HepG2 (cell line): ENCODE measurements at regions not wholly inside any gene's neighbourhood (a gene's known extent, or its start where the extent isn't known, plus 50 kb on each side); places are given as distances from the start of the nearest gene placed in this dataset.

Source experiments
- ATAC-seq: fragments of 200-7000 bp; cut with Tn5 transposase; 3 replicates; pipeline ENCODE4 v1.9.1; 2020; ENCODE audit warnings: mild to moderate bottlenecking, moderate library complexity
- BruUV-seq: library from RNA; stranded (reverse); fragments of 400-500 nt; replicated peaks from 2 replicates; lab custom pipeline; 2021; lab: Mats Ljungman, UMichigan
- CTCF ChIA-PET: fragments of 300-600 bp; formaldehyde crosslinking; extraction: SDS; loops from one replicate; lab custom pipeline; 2021; ENCODE audit warnings: low total read pairs, inconsistent platforms, low intra/inter-chr PET ratio; lab: Yijun Ruan, JAX
- POLR2A ChIA-PET: fragments of 350-600 bp; sonication (Branson Sonifier 250); formaldehyde crosslinking; loops from one replicate; lab custom pipeline; 2020; ENCODE audit warnings: antibody characterized with exemption, inconsistent platforms; lab: Yijun Ruan, JAX
- DNase-seq: peaks from one replicate; pipeline ENCODE4 v3.0.0-alpha.2; 2015; ENCODE audit warnings: low spot score
- FAIRE-seq: peaks from 3 replicates; lab custom pipeline; 2011; peaks lifted over from hg19 to GRCh38; lab: Jason Lieb, UNC
- H2AFZ ChIP-seq: one replicate; pipeline ENCODE4 v1.6.1; 2011; ENCODE audit warnings: low read length, inconsistent platforms
- H3K27ac ChIP-seq: fragments of 300-600 bp; 3 replicates; pipeline ENCODE4 v1.8.0; 2011; ENCODE audit warnings: mixed run types, mild to moderate bottlenecking, mixed read lengths, low read length, inconsistent platforms; ENCODE audit not compliant: insufficient read depth; ENCODE audit errors: extremely low read length
- H3K27me3 ChIP-seq, 2 experiments: fragments of 200-600 bp in 1 of 2; 2 replicates in 1 of 2; 3 replicates in 1 of 2; pipeline versions ENCODE4 v1.6.0 to v1.8.0; 2011; ENCODE audit warnings: low read length in 2 of 2, mild to moderate bottlenecking in 2 of 2, moderate library complexity in 2 of 2, inconsistent platforms in 1 of 2; ENCODE audit not compliant: insufficient read depth in 2 of 2, control insufficient read depth in 1 of 2
- H3K36me3 ChIP-seq, 2 experiments: fragments of 200-600 bp in 1 of 2; replicated peaks in 1 of 2; 2 replicates in 1 of 2; 3 replicates in 1 of 2; pipeline versions ENCODE4 v1.5.1 to v1.8.0; 2011; ENCODE audit warnings: low read length in 2 of 2, inconsistent platforms in 1 of 2; ENCODE audit not compliant: insufficient read depth in 2 of 2, control insufficient read depth in 1 of 2
- H3K4me1 ChIP-seq: 2 replicates; pipeline ENCODE4 v1.5.1; 2012; ENCODE audit warnings: low read length, inconsistent platforms; ENCODE audit not compliant: insufficient read depth
- H3K4me2 ChIP-seq: 2 replicates; pipeline ENCODE4 v1.6.0; 2011; ENCODE audit warnings: low read depth, low read length, inconsistent platforms
- H3K4me3 ChIP-seq, 3 experiments: fragments of 200-600 bp in 1 of 3; sonication (generic), shearing (Covaris generic) in 1 of 3; replicated peaks in 1 of 3; 2 replicates each; pipeline ENCODE4 v1.5.1; 2011 to 2016; ENCODE audit warnings: low read length in 3 of 3, inconsistent platforms in 2 of 3, low read depth in 2 of 3, mild to moderate bottlenecking in 2 of 3, control low read depth in 1 of 3, mixed read lengths in 1 of 3; ENCODE audit not compliant: insufficient read depth in 1 of 3
- H3K79me2 ChIP-seq: one replicate; pipeline ENCODE4 v1.6.1; 2011; ENCODE audit warnings: low read length, inconsistent platforms; ENCODE audit not compliant: insufficient read depth
- H3K9ac ChIP-seq: 2 replicates; pipeline ENCODE4 v1.6.0; 2011; ENCODE audit warnings: mild to moderate bottlenecking, low read depth, low read length, inconsistent platforms; ENCODE audit not compliant: insufficient read depth
- H3K9me3 ChIP-seq: 2 replicates; pipeline ENCODE4 v1.5.1; 2012; ENCODE audit warnings: mild to moderate bottlenecking, low read length
- H4K20me1 ChIP-seq: 2 replicates; pipeline ENCODE4 v1.6.0; 2011; ENCODE audit warnings: inconsistent platforms, mild to moderate bottlenecking, low read length, moderate library complexity; ENCODE audit not compliant: insufficient read depth
- ADNP ChIP-seq: sonication (generic); formaldehyde crosslinking; IDR thresholded peaks from 2 replicates; pipeline ENCODE4 v1.4.0; 2020; ENCODE audit warnings: missing genetic modification reagents
- CREBL2 ChIP-seq: sonication (generic); formaldehyde crosslinking; IDR thresholded peaks from 2 replicates; pipeline ENCODE4 v1.8.1; 2023; ENCODE audit warnings: missing genetic modification reagents, mild to moderate bottlenecking, borderline replicate concordance
- DNMT1 ChIP-seq: sonication (generic); formaldehyde crosslinking; IDR thresholded peaks from 2 replicates; pipeline ENCODE4 v1.5.1; 2020; ENCODE audit warnings: mild to moderate bottlenecking, missing genetic modification reagents
- FOSL1 ChIP-seq: sonication (generic); formaldehyde crosslinking; IDR thresholded peaks from 2 replicates; pipeline ENCODE4 v1.9.0; 2021; ENCODE audit warnings: missing genetic modification reagents, borderline replicate concordance
- GABPB1 ChIP-seq: IDR thresholded peaks from 2 replicates; pipeline ENCODE4 v1.6.1; 2016; ENCODE audit warnings: mild to moderate bottlenecking, missing genetic modification reagents, moderate library complexity, missing compliant biosample characterization
- HCFC1 ChIP-seq: fragments of 150-350 bp; IDR thresholded peaks from 2 replicates; pipeline ENCODE4 v1.6.1; 2014; ENCODE audit warnings: low read depth, low read length
- IRF9 ChIP-seq: sonication (generic); formaldehyde crosslinking; IDR thresholded peaks from 2 replicates; pipeline ENCODE4 v1.8.0; 2022; ENCODE audit warnings: missing genetic modification reagents, mild to moderate bottlenecking, borderline replicate concordance
- KLF9 ChIP-seq: IDR thresholded peaks from 2 replicates; pipeline ENCODE4 v1.6.1; 2016; ENCODE audit warnings: low read depth
- SRSF1 ChIP-seq: fragments of 200-400 bp; formaldehyde crosslinking; optimal IDR thresholded peaks from 2 replicates; pipeline ENCODE3; 2017; ENCODE audit warnings: mild to moderate bottlenecking, low read depth, low read length, moderate library complexity
- STAT5B ChIP-seq: sonication (generic); formaldehyde crosslinking; IDR thresholded peaks from 2 replicates; pipeline ENCODE4 v1.4.0; 2020; ENCODE audit warnings: missing genetic modification reagents
- TEAD2 ChIP-seq: sonication (generic); formaldehyde crosslinking; IDR thresholded peaks from 2 replicates; pipeline ENCODE4 v1.9.0; 2021; ENCODE audit warnings: missing genetic modification reagents
- XRCC5 ChIP-seq: fragments of 200-400 bp; formaldehyde crosslinking; optimal IDR thresholded peaks from 2 replicates; pipeline ENCODE3; 2017; ENCODE audit warnings: mild to moderate bottlenecking, low read length
- YEATS2 ChIP-seq: sonication (generic); formaldehyde crosslinking; IDR thresholded peaks from 2 replicates; pipeline ENCODE4 v1.4.0; 2020; ENCODE audit warnings: missing genetic modification reagents, borderline replicate concordance
- ZNF256 ChIP-seq: sonication (generic); formaldehyde crosslinking; conservative IDR thresholded peaks from 2 replicates; pipeline ENCODE4 v1.4.0; 2020; ENCODE audit warnings: missing genetic modification reagents
- ZNF333 ChIP-seq: sonication (generic); formaldehyde crosslinking; IDR thresholded peaks from 2 replicates; pipeline ENCODE4 v1.4.0; 2020; ENCODE audit warnings: mild to moderate bottlenecking, missing genetic modification reagents, borderline replicate concordance
- ZNF335 ChIP-seq: sonication (generic); formaldehyde crosslinking; IDR thresholded peaks from 2 replicates; pipeline ENCODE4 v1.4.0; 2020; ENCODE audit warnings: missing genetic modification reagents
- ZNF570 ChIP-seq: sonication (generic); formaldehyde crosslinking; IDR thresholded peaks from 2 replicates; pipeline ENCODE4 v1.4.0; 2020; ENCODE audit warnings: mild to moderate bottlenecking, missing genetic modification reagents, borderline replicate concordance
- ZNF577 ChIP-seq: sonication (generic); formaldehyde crosslinking; IDR thresholded peaks from 2 replicates; pipeline ENCODE4 v1.4.0; 2020; ENCODE audit warnings: mild to moderate bottlenecking, low read depth, missing genetic modification reagents, borderline replicate concordance
- ZNF629 ChIP-seq: sonication (generic); formaldehyde crosslinking; conservative IDR thresholded peaks from 2 replicates; pipeline ENCODE4 v1.5.0; 2020; ENCODE audit warnings: missing genetic modification reagents
- WGBS: methylation state at CpG from one replicate; pipeline ENCODE4 v1.1.6; 2017; ENCODE audit warnings: low lambda C conversion rate; 5-methylcytosine and 5-hydroxymethylcytosine counted together
- in situ Hi-C: cut with HindIII; loops from 2 replicates; pipeline ENCODE4 v1.10.0; 2017; ENCODE audit warnings: low pct_unique_long_range_greater_than_20kb; ENCODE audit not compliant: extremely low pct_ligation_motif_present
- intact Hi-C: fragments of 100-400 bp; cut with micrococcal nuclease; formaldehyde crosslinking; loops from one replicate; pipeline ENCODE4 v1.10.0; 2022; ENCODE audit not compliant: unreplicated experiment
- TF ChIP-seq, protein P1 (sequence below), 2 experiments: sonication (generic) in 1 of 2; formaldehyde crosslinking in 1 of 2; IDR thresholded peaks; 2 replicates each; pipeline versions ENCODE4 v1.4.0 to v1.6.1; 2018 to 2020; ENCODE audit warnings: missing genetic modification reagents in 2 of 2, borderline replicate concordance in 1 of 2, low read depth in 1 of 2, mild to moderate bottlenecking in 1 of 2, missing biosample characterization in 1 of 2

DNA sequence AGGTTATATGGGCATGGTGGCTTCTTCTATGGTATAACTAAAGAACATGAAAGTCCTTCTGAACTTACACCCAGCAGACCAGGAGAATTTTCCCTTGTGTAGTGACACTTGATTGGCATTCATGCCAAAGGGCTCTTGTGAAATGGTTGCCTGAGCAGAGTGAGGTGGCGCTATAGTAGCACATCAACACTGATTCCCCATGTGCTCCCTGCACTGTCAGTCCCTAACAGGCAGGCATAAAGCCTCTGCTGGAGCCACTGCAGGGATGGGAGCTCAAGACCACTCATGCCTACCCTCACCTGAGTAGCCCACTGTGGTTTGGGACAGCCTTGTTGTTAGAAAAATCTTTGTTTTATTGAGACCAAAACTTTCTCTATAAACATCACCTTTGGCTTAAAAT lies 92.6 kb upstream of the LIN7C start:
- DNase-seq, result no peak
- Histone ChIP-seq H3K4me2 (no peak overlapping the region), H3K9me3 (no peaks in the 10 kb centered on the region), H3K79me2 (no peaks in the 10 kb centered on the region), H3K27me3 (no peaks in the 10 kb centered on the region), H3K36me3 (no peaks in the 10 kb centered on the region), H4K20me1 (no peaks in the 10 kb centered on the region), H3K27ac (no peak overlapping the region), H3K9ac (no peak overlapping the region), H2AFZ (no peak overlapping the region), H3K4me3 (no peak overlapping the region), H3K4me1 (no peaks in the 10 kb centered on the region)
- in situ Hi-C loops (no loop called here), intact Hi-C loops (no loop called here)
- ChIA-PET POLR2A (no interaction called here), CTCF (no interaction called here)
- no CpG with 5 or more reads among the region's 1 CpG for WGBS
- BruUV-seq, result no TSS peak
- ATAC-seq, result no peak
- TF ChIP-seq STAT5B (CRISPR knock-in tag), result no peak
- TF ChIP-seq ZNF335 (CRISPR knock-in tag), result no peak
- no peak for TF ChIP-seq XRCC5
- no peak for TF ChIP-seq FOSL1 (CRISPR knock-in tag)
- no peak for TF ChIP-seq TEAD2
- TF ChIP-seq YEATS2 (CRISPR knock-in tag), result no peak
- TF ChIP-seq ZNF256 (CRISPR knock-in tag), result no peak
- TF ChIP-seq SRSF1, result no peak
- TF ChIP-seq ZNF570 (CRISPR knock-in tag), result no peak
- no peak for TF ChIP-seq ADNP (CRISPR knock-in tag)
- TF ChIP-seq CREBL2 (CRISPR knock-in tag), result no peak
- TF ChIP-seq GABPB1, result no peak
- no peak for TF ChIP-seq ZNF629 (CRISPR knock-in tag)
- no peak for TF ChIP-seq ZNF333 (CRISPR knock-in tag)
- no peak for TF ChIP-seq KLF9 (CRISPR knock-in tag)
- TF ChIP-seq ZNF577 (CRISPR knock-in tag), result no peak
- TF ChIP-seq HCFC1, result no peak
- TF ChIP-seq IRF9 (CRISPR knock-in tag), result no peak
- no peak for TF ChIP-seq DNMT1 (CRISPR knock-in tag)
- TF ChIP-seq, protein P1, sequence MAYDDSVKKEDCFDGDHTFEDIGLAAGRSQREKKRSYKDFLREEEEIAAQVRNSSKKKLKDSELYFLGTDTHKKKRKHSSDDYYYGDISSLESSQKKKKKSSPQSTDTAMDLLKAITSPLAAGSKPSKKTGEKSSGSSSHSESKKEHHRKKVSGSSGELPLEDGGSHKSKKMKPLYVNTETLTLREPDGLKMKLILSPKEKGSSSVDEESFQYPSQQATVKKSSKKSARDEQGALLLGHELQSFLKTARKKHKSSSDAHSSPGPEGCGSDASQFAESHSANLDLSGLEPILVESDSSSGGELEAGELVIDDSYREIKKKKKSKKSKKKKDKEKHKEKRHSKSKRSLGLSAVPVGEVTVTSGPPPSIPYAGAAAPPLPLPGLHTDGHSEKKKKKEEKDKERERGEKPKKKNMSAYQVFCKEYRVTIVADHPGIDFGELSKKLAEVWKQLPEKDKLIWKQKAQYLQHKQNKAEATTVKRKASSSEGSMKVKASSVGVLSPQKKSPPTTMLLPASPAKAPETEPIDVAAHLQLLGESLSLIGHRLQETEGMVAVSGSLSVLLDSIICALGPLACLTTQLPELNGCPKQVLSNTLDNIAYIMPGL (CRISPR knock-in tag; IDR thresholded peaks at IDR 0.05; ENCODE audit: borderline replicate concordance in 1 of 2, low read depth in 1 of 2), result no peak
- no peak for FAIRE-seq
